Naive thymus-derived CD4-positive, alpha-beta T cell (primary cell): ENCODE measurements at regions not wholly inside any gene's neighbourhood (a gene's known extent, or its start where the extent isn't known, plus 50 kb on each side); places are given as distances from the start of the nearest gene placed in this dataset.
A peak's percentile ranks its signal among the peaks of the same experiment; 100 is the strongest.
"Not testable (repeated sequence)": the region's sequence is repeated elsewhere in the genome, so short reads cannot be mapped to it uniquely, and the experiment has no call there.

Experiments
- ATAC-seq: fragments of 150-1000 bp; cut with Tn5 transposase; 2 replicates; pipeline ENCODE4 v1.10.0; 2021; ENCODE audit warnings: mild to moderate bottlenecking, moderate library complexity
- CTCF ChIA-PET: fragments of 350-600 bp; sonication (Branson Sonifier 250); formaldehyde crosslinking; loops from one replicate; lab custom pipeline; 2021; ENCODE audit warnings: antibody characterized with exemption; lab: Charles Lee
- POLR2A ChIA-PET: fragments of 350-600 bp; sonication (Branson Sonifier 250); formaldehyde crosslinking; loops from one replicate; lab custom pipeline; 2021; ENCODE audit warnings: antibody characterized with exemption, inconsistent platforms; lab: Charles Lee
- DNase-seq, 9 donors: peaks; one replicate each; pipeline versions ENCODE4 v3.0.0 to v3.0.0-alpha.2; 2020 to 2022; ENCODE audit warnings: mixed read lengths in 1 of 9
- H3K27ac ChIP-seq: one replicate; pipeline ENCODE4 v1.7.0; 2013; ENCODE audit warnings: mild to moderate bottlenecking, low read depth, low read length, moderate library complexity
- H3K27me3 ChIP-seq, 2 donors: one replicate each; pipeline ENCODE4 v1.7.0; 2013; ENCODE audit warnings: low read length in 2 of 2, mild to moderate bottlenecking in 2 of 2, moderate library complexity in 2 of 2; ENCODE audit not compliant: control insufficient read depth in 2 of 2, insufficient read depth in 2 of 2
- H3K36me3 ChIP-seq, 3 experiments: 1 replicate in 2 of 3; 2 replicates in 1 of 3; pipeline ENCODE4 v1.7.0; 2013; ENCODE audit warnings: low read length in 3 of 3, mild to moderate bottlenecking in 3 of 3, moderate library complexity in 1 of 3; ENCODE audit not compliant: insufficient read depth in 3 of 3, control insufficient read depth in 2 of 3
- H3K4me1 ChIP-seq, 2 donors: one replicate each; pipeline ENCODE4 v1.7.0; 2013; ENCODE audit warnings: low read length in 2 of 2, mild to moderate bottlenecking in 2 of 2, moderate library complexity in 1 of 2; ENCODE audit not compliant: control insufficient read depth in 2 of 2, insufficient read depth in 2 of 2
- H3K4me3 ChIP-seq: 2 replicates; pipeline ENCODE4 v1.7.0; 2013; ENCODE audit warnings: mild to moderate bottlenecking, low read length
- H3K9me3 ChIP-seq, 3 experiments: 1 replicate in 2 of 3; 2 replicates in 1 of 3; pipeline ENCODE4 v1.7.0; 2013; ENCODE audit warnings: low read length in 3 of 3; ENCODE audit not compliant: control insufficient read depth in 2 of 3
- H3K27ac Mint-ChIP-seq, 9 donors: one replicate each; pipeline ENCODE4 v1.8.0; 2020 to 2022; ENCODE audit warnings: mixed read lengths in 9 of 9, mild to moderate bottlenecking in 8 of 9, moderate library complexity in 5 of 9, inconsistent platforms in 2 of 9
- H3K27me3 Mint-ChIP-seq, 5 donors: one replicate each; pipeline ENCODE4 v1.8.0; 2021 to 2022; ENCODE audit warnings: mixed read lengths in 5 of 5, mild to moderate bottlenecking in 1 of 5
- H3K36me3 Mint-ChIP-seq, 5 donors: one replicate each; pipeline ENCODE4 v1.8.0; 2020 to 2022; ENCODE audit warnings: mixed read lengths in 5 of 5, mild to moderate bottlenecking in 3 of 5, inconsistent platforms in 1 of 5
- H3K4me1 Mint-ChIP-seq, 7 donors: one replicate each; pipeline ENCODE4 v1.8.0; 2020 to 2022; ENCODE audit warnings: mixed read lengths in 7 of 7, mild to moderate bottlenecking in 3 of 7, inconsistent platforms in 1 of 7
- H3K4me3 Mint-ChIP-seq, 10 donors: one replicate each; pipeline ENCODE4 v1.8.0; 2020 to 2022; ENCODE audit warnings: mild to moderate bottlenecking in 10 of 10, mixed read lengths in 10 of 10, moderate library complexity in 6 of 10, inconsistent platforms in 2 of 10
- H3K9me3 Mint-ChIP-seq, 11 donors: one replicate each; pipeline ENCODE4 v1.8.0; 2020 to 2022; ENCODE audit warnings: mixed read lengths in 11 of 11, mild to moderate bottlenecking in 4 of 11, inconsistent platforms in 1 of 11, moderate library complexity in 1 of 11
- intact Hi-C, 2 donors: fragments of 100-400 bp; cut with micrococcal nuclease; formaldehyde crosslinking; loops; one replicate each; pipeline ENCODE4 v1.15.1; 2023

- POLR2A ChIA-PET = no interaction called here
Observed at GRCh38 chr12:46478123-46478522, 105.5 kb upstream of the SLC38A2 start.

DNA sequence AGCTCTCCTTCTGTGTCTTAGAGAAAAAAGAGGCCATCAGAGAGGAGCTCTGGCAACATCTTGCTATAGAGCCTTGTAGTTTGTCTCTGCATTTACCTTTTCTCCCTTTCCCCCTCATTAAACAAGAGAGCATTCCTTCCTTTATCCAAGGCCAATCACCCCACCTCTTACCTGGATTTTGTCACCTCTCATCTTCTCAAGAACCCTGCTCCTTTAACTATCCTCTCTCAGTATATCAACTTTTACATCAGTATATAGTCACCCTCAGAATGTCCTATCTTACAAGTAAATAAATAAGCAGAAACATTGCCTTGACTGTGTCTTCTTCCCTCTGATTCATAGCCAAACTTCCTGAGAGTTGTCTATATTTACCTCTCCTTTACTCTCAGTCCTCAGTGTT, 105.0 kb upstream of the SLC38A2 start:
- intact Hi-C loops = no loop called here
- ATAC-seq = no peak
- Mint-ChIP-seq H3K4me3 (no peak overlapping the region), H3K27ac (peak overlapping the region in 2 of 9 donors; percentile 0 to 1), H3K36me3 (peaks cover 0 to 44% (median 18%) of the 10 kb centered on the region in 5 donors), H3K9me3 (peaks cover 0 to 8% (median 0%) of the 10 kb centered on the region in 11 donors), H3K4me1 (peaks cover 0 to 27% (median 6%) of the 10 kb centered on the region in 7 donors), H3K27me3 (no peaks in the 10 kb centered on the region)
- Histone ChIP-seq H3K9me3 (no peaks in the 10 kb centered on the region), H3K27me3 (no peaks in the 10 kb centered on the region), H3K27ac (no peak overlapping the region), H3K36me3 (no peaks in the 10 kb centered on the region), H3K4me1 (peaks cover 0 to 4% of the 10 kb centered on the region in 2 donors), H3K4me3 (no peak overlapping the region)
- DNase-seq = no peak
- CTCF ChIA-PET = no interaction called here
- POLR2A ChIA-PET = no interaction called here

More at GRCh38 chr12:46478123-46478522, 105.5 kb upstream of the SLC38A2 start:
- no peak overlapping the region for H3K4me3 ChIP-seq
- CTCF ChIA-PET = no interaction called here
- no peaks in the 10 kb centered on the region for H3K9me3 ChIP-seq
- H3K27me3 Mint-ChIP-seq = no peaks in the 10 kb centered on the region
- ATAC-seq (no peak), DNase-seq (no peak)
- H3K9me3 Mint-ChIP-seq = peaks cover 0 to 8% (median 0%) of the 10 kb centered on the region in 11 donors
- no peaks in the 10 kb centered on the region for H3K36me3 ChIP-seq
- H3K4me3 Mint-ChIP-seq = no peak overlapping the region
- peaks cover 0 to 4% of the 10 kb centered on the region in 2 donors for H3K4me1 ChIP-seq
- H3K27ac ChIP-seq = no peak overlapping the region
- H3K27ac Mint-ChIP-seq = no peak overlapping the region
- intact Hi-C loops = no loop called here
- H3K36me3 Mint-ChIP-seq = peaks cover 0 to 44% (median 18%) of the 10 kb centered on the region in 5 donors
- peaks cover 0 to 23% (median 6%) of the 10 kb centered on the region in 7 donors for H3K4me1 Mint-ChIP-seq
- no peaks in the 10 kb centered on the region for H3K27me3 ChIP-seq

GRCh38 chr12:46475972-46476645, 103.5 kb upstream of the SLC38A2 start:
- DNase-seq = no peak
- Histone ChIP-seq H3K9me3 (no peaks in the 10 kb centered on the region), H3K27me3 (no peaks in the 10 kb centered on the region), H3K4me1 (peaks cover 0 to 4% of the 10 kb centered on the region in 2 donors), H3K27ac (no peak overlapping the region), H3K4me3 (no peak overlapping the region), H3K36me3 (no peaks in the 10 kb centered on the region)
- ChIA-PET POLR2A (no interaction called here), CTCF (no interaction called here)
- Mint-ChIP-seq H3K9me3 (peaks cover 0 to 4% (median 0%) of the 10 kb centered on the region in 11 donors), H3K4me3 (no peak overlapping the region), H3K4me1 (peaks cover 3 to 37% (median 10%) of the 10 kb centered on the region in 7 donors), H3K36me3 (peaks cover 0 to 42% (median 18%) of the 10 kb centered on the region in 5 donors), H3K27ac (peak overlapping the region in 1 of 9 donors; percentile 14), H3K27me3 (no peaks in the 10 kb centered on the region)
- ATAC-seq = no peak
- intact Hi-C loops = loop anchor here in 1 of 2 donors (1.0 kb wide), 1 partner anchor 41 kb away; no protein-coding TSS in a partner anchor

DNA sequence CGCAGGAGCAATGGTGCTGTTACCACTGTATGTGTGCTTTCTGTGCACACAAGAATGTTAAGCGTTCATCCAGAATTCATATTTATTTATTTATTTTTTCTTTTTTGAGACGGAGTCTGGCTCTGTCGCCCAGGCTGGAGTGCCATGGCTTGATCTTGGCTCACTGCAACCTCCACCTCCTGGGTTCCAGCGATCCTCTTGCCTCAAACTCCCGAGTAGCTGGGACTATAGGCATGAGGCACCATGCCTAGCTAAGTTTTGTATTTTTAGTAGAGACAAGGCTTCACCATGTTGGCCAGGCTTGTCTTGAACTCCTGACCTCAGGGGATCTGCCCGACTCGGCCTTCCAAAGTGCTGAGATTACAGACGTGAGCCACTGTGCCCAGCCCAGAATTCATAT, 101.8 kb upstream of the SLC38A2 start:
- H3K27ac Mint-ChIP-seq, H3K4me3 ChIP-seq, intact Hi-C loops, H3K27me3 ChIP-seq, H3K9me3 ChIP-seq, ATAC-seq, H3K27ac ChIP-seq, DNase-seq, H3K9me3 Mint-ChIP-seq, H3K27me3 Mint-ChIP-seq, H3K4me3 Mint-ChIP-seq, CTCF ChIA-PET, H3K36me3 ChIP-seq: not testable (repeated sequence)
- POLR2A ChIA-PET = interaction anchor here (0.6 kb wide), 1 partner anchor 97 kb away, joined by 3 read pairs; no protein-coding TSS in a partner anchor
- H3K4me1 Mint-ChIP-seq = peaks cover 15 to 50% (median 22%) of the 10 kb centered on the region in 7 donors
- peaks cover 0 to 15% of the 10 kb centered on the region in 2 donors for H3K4me1 ChIP-seq
- H3K36me3 Mint-ChIP-seq = peaks cover 0 to 37% (median 11%) of the 10 kb centered on the region in 5 donors

DNA sequence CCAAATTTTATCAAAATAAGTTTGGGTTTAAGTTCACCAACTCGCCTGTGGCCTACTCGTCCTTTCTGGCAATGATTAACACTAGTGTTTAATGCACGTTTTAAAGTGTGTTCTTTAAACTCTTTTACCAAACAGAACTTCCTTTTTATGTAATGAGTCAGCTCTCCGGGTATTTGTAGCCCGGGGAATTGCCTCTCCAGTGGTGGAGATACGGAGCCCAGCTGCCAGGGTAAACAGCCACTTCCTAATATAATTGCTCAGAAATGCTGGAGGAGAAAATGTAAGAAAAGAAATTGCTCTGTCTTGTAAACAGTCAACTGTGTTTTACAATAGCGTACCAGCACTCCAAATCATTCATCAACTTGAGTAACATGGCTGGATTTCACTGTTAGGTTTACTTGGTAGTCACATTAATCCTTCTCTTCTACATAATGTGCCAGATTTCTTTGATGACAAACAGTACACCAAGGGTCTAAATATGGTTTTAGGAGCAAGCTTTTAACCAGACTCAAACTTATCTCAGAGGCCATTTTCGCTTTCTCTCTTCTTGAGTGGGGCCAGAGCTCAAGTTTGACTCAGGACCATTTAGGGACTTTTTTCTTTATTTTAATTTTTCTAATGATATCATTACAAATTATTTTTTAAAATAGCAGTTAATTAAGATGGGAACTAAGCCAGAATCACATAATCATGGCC, 101.2 kb upstream of the SLC38A2 start:
- no peaks in the 10 kb centered on the region for H3K36me3 ChIP-seq
- Mint-ChIP-seq H3K27me3 (no peaks in the 10 kb centered on the region), H3K9me3 (no peaks in the 10 kb centered on the region), H3K36me3 (peaks cover 0 to 31% (median 8%) of the 10 kb centered on the region in 5 donors), H3K27ac (peak overlapping the region in 3 of 9 donors; percentile 66 to 69 (median 68)), H3K4me3 (peak overlapping the region in 6 of 10 donors; percentile 4 to 48 (median 25)), H3K4me1 (peaks cover 15 to 50% (median 22%) of the 10 kb centered on the region in 7 donors)
- H3K27ac ChIP-seq = peak overlapping the region; percentile 11
- peaks cover 0 to 15% of the 10 kb centered on the region in 2 donors for H3K4me1 ChIP-seq
- no peaks in the 10 kb centered on the region for H3K27me3 ChIP-seq
- intact Hi-C loops = loop anchor here in 1 of 2 donors (2.0 kb wide), 1 partner anchor 47 kb away; no protein-coding TSS in a partner anchor
- ChIA-PET POLR2A (interaction anchor here (0.6 kb wide), 1 partner anchor 96 kb away, joined by 3 read pairs; no protein-coding TSS in a partner anchor), CTCF (no interaction called here)
- H3K9me3 ChIP-seq = no peaks in the 10 kb centered on the region
- H3K4me3 ChIP-seq = no peak overlapping the region
- ATAC-seq (peak; percentile 76), DNase-seq (no peak)

- CTCF ChIA-PET = no interaction called here
Observed at GRCh38 chr12:46472893-46473633, 100.5 kb upstream of the SLC38A2 start.

More at GRCh38 chr12:46472893-46473633, 100.5 kb upstream of the SLC38A2 start:
- ATAC-seq = no peak
- Mint-ChIP-seq H3K9me3 (no peaks in the 10 kb centered on the region), H3K4me1 (peaks cover 15 to 49% (median 22%) of the 10 kb centered on the region in 7 donors), H3K27ac (peak overlapping the region in 2 of 9 donors; percentile 68 to 69), H3K36me3 (peaks cover 0 to 31% (median 7%) of the 10 kb centered on the region in 5 donors), H3K4me3 (peak overlapping the region in 2 of 10 donors; percentile 4 to 48), H3K27me3 (no peaks in the 10 kb centered on the region)
- H3K9me3 ChIP-seq = no peaks in the 10 kb centered on the region
- H3K27ac ChIP-seq = no peak overlapping the region
- H3K27me3 ChIP-seq = no peaks in the 10 kb centered on the region
- H3K4me3 ChIP-seq = no peak overlapping the region
- POLR2A ChIA-PET = no interaction called here
- DNase-seq = no peak
- no peaks in the 10 kb centered on the region for H3K36me3 ChIP-seq
- intact Hi-C loops = loop anchor here in 1 of 2 donors (2.0 kb wide), 1 partner anchor 48 kb away; no protein-coding TSS in a partner anchor
- H3K4me1 ChIP-seq = peaks cover 0 to 15% of the 10 kb centered on the region in 2 donors
